ENCODE measurements at regions not wholly inside any gene's neighbourhood (a gene's known extent, or its start where the extent isn't known, plus 50 kb on each side); places are given as distances from the start of the nearest gene placed in this dataset.

DNA sequence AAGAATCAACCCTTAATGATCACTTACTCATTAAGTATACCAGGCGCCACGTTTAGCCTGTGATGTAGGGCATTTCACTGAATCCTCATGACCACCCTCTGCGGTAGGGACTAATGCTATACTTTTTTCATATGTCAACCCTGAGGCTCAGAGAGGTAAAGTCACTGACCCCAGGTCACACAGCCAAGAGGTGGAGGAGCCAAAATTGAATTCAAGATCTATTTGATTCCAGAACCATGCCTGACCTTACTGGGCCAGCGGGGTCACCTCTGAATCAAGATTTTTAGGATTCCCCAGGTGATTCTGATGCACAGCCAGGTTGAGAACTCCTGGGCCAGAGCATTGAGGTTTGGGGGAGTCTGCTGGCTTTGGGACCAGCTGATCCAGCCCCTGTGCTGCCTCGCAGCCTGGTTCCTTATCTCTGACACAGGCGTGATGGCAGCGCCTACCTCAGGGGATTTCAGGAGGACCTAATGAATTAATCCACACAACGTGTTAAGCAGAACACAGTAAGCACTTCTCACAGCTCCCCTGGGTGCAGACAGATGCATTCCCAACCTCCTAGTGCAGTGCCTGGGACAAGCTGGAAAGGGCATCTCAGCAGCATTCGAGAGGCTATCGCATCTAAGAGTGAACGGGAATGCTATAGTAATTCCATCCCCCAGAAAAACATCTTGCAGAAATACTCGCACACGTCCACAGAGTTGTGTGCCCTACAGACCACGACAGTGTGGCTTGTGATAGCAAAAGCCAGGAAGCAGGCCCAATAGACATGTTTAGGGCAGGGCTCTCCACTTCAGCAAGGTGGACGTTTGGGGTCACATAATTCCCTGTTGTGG lies 101.4 kb upstream of the PTPN1 start:
- dilution Hi-C loops (cut with MboI; ENCODE audit: extremely low pct_ligation_motif_present, low sequenced_read_pairs) = no loop called here
- no peak for DNase-seq (ENCODE audit: low read depth, low spot score)

DNA sequence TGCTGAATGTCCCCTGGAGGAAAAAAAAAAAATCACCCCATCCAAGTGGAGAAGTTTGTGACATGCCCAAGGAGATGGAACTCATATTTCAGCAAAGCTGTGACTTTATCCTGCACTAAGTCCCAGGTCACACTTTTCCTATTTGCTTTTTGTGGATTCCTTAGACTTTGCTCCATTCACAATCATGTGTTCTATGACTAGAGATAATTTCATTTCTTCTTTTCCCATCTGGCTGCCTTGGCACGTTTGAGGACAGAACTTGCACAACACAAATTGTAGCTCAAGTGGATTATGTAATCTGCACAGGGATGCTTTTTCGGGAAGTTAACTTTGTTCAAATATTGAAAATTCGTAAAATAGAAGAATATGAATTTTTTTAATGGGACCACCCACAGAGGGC lies 100.7 kb upstream of the PTPN1 start:
- DNase-seq (ENCODE audit: low read depth, low spot score) = no peak
- H3K79me2 ChIP-seq (ENCODE audit: control insufficient read depth, insufficient read depth, low read length) = no peaks in the 10 kb centered on the region
- H3K36me3 ChIP-seq (ENCODE audit: control insufficient read depth in 2 of 2, extremely low read depth in 1 of 2, insufficient read depth in 2 of 2, low read length in 2 of 2) = no peaks in the 10 kb centered on the region
- H3K4me2 ChIP-seq (ENCODE audit: control insufficient read depth, extremely low read depth, insufficient read depth, low read depth, low read length) = no peak overlapping the region
- no peak overlapping the region for H3K27ac ChIP-seq (ENCODE audit: control insufficient read depth, insufficient read depth, low read length)
- dilution Hi-C loops (cut with MboI; ENCODE audit: extremely low pct_ligation_motif_present, low sequenced_read_pairs) = no loop called here
- no peaks in the 10 kb centered on the region for H3K9me1 ChIP-seq (ENCODE audit: control insufficient read depth, extremely low read depth, insufficient read depth, low read length)
- H3K27me3 ChIP-seq (ENCODE audit: control insufficient read depth, extremely low read depth, insufficient read depth, low read length) = no peaks in the 10 kb centered on the region
- TF ChIP-seq, protein P1, sequence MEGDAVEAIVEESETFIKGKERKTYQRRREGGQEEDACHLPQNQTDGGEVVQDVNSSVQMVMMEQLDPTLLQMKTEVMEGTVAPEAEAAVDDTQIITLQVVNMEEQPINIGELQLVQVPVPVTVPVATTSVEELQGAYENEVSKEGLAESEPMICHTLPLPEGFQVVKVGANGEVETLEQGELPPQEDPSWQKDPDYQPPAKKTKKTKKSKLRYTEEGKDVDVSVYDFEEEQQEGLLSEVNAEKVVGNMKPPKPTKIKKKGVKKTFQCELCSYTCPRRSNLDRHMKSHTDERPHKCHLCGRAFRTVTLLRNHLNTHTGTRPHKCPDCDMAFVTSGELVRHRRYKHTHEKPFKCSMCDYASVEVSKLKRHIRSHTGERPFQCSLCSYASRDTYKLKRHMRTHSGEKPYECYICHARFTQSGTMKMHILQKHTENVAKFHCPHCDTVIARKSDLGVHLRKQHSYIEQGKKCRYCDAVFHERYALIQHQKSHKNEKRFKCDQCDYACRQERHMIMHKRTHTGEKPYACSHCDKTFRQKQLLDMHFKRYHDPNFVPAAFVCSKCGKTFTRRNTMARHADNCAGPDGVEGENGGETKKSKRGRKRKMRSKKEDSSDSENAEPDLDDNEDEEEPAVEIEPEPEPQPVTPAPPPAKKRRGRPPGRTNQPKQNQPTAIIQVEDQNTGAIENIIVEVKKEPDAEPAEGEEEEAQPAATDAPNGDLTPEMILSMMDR (optimal IDR thresholded peaks at IDR 0.05 in 1 of 3, IDR thresholded peaks at IDR 0.05 in 1 of 3, conservative IDR thresholded peaks at IDR 0.05 in 1 of 3; ENCODE audit: extremely low read depth in 1 of 3, insufficient read depth in 2 of 3, low read length in 3 of 3) = no peak
- TF ChIP-seq EZH2 (IDR thresholded peaks at IDR 0.05; ENCODE audit: low read length) = no peak
- H2AFZ ChIP-seq (ENCODE audit: control insufficient read depth, low read length) = no peak overlapping the region
- H3K4me1 ChIP-seq (ENCODE audit: control insufficient read depth, extremely low read depth, insufficient read depth, low read length) = no peaks in the 10 kb centered on the region
- H3K4me3 ChIP-seq (ENCODE audit: control insufficient read depth in 2 of 3, extremely low read depth in 1 of 3, insufficient read depth in 2 of 3, low read depth in 1 of 3, low read length in 3 of 3) = no peak overlapping the region
- H3K9ac ChIP-seq (ENCODE audit: control insufficient read depth, extremely low read depth, insufficient read depth, low read length) = no peak overlapping the region
- FAIRE-seq = no peak
- H4K20me1 ChIP-seq (ENCODE audit: control insufficient read depth, extremely low read depth, insufficient read depth, low read length) = no peaks in the 10 kb centered on the region
- H3K9me3 ChIP-seq (ENCODE audit: control insufficient read depth, low read depth, low read length) = peaks cover 1% of the 10 kb centered on the region

More for the DNA sequence above, 101.4 kb upstream of the PTPN1 start:
- H3K9me1 ChIP-seq (ENCODE audit: control insufficient read depth, extremely low read depth, insufficient read depth, low read length) = no peaks in the 10 kb centered on the region
- no peaks in the 10 kb centered on the region for H3K27me3 ChIP-seq (ENCODE audit: control insufficient read depth, extremely low read depth, insufficient read depth, low read length)
- no peak overlapping the region for H3K4me2 ChIP-seq (ENCODE audit: control insufficient read depth, extremely low read depth, insufficient read depth, low read depth, low read length)
- no peak overlapping the region for H3K9ac ChIP-seq (ENCODE audit: control insufficient read depth, extremely low read depth, insufficient read depth, low read length)
- H3K9me3 ChIP-seq (ENCODE audit: control insufficient read depth, low read depth, low read length) = peaks cover 1% of the 10 kb centered on the region
- H3K27ac ChIP-seq (ENCODE audit: control insufficient read depth, insufficient read depth, low read length) = no peak overlapping the region
- H3K79me2 ChIP-seq (ENCODE audit: control insufficient read depth, insufficient read depth, low read length) = no peaks in the 10 kb centered on the region
- no peaks in the 10 kb centered on the region for H3K36me3 ChIP-seq (ENCODE audit: control insufficient read depth in 2 of 2, extremely low read depth in 1 of 2, insufficient read depth in 2 of 2, low read length in 2 of 2)
- TF ChIP-seq, protein P1 (optimal IDR thresholded peaks at IDR 0.05 in 1 of 3, IDR thresholded peaks at IDR 0.05 in 1 of 3, conservative IDR thresholded peaks at IDR 0.05 in 1 of 3; ENCODE audit: extremely low read depth in 1 of 3, insufficient read depth in 2 of 3, low read length in 3 of 3) = no peak
- TF ChIP-seq EZH2 (IDR thresholded peaks at IDR 0.05; ENCODE audit: low read length) = no peak
- H3K4me1 ChIP-seq (ENCODE audit: control insufficient read depth, extremely low read depth, insufficient read depth, low read length) = no peaks in the 10 kb centered on the region
- no peaks in the 10 kb centered on the region for H4K20me1 ChIP-seq (ENCODE audit: control insufficient read depth, extremely low read depth, insufficient read depth, low read length)
- no peak for FAIRE-seq
- H2AFZ ChIP-seq (ENCODE audit: control insufficient read depth, low read length) = no peak overlapping the region
- H3K4me3 ChIP-seq (ENCODE audit: control insufficient read depth in 2 of 3, extremely low read depth in 1 of 3, insufficient read depth in 2 of 3, low read depth in 1 of 3, low read length in 3 of 3) = no peak overlapping the region

Measured in keratinocyte (primary cell).